ENCODE measurements at regions not wholly inside any gene's neighbourhood (a gene's known extent, or its start where the extent isn't known, plus 50 kb on each side); places are given as distances from the start of the nearest gene placed in this dataset.

- POLR2A ChIA-PET, result no interaction called here
- Mint-ChIP-seq H3K4me3 (no peak overlapping the region), H3K27ac (no peak overlapping the region), H3K36me3 (no peaks in the 10 kb centered on the region), H3K27me3 (no peaks in the 10 kb centered on the region), H3K9me3 (peaks cover 6% of the 10 kb centered on the region), H3K4me1 (no peaks in the 10 kb centered on the region)
- DNase-seq (no peak), ATAC-seq (ENCODE audit: low read depth) (no peak)
These were observed 565.7 kb upstream of the SMIM31 start for GRCh38 chr4:164188236-164188635.

DNA sequence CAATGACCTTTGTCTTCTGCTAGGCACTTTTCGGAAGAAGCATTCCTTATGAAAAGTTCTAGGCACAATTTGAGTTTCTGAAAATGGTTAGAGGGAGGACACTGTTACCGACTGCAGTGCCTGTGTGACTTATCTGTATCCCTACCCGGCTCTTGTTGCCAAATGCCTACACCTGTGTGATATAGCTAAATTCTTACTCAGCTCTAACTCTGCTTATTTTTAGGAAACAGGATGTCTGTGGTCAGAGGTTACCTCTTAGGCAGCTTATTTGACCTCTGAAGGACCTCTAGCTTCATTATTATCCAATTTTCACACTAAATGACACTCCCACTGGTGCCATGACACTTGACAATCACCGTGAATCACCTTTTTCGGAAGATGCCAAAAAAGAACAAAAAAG, 561.1 kb upstream of the SMIM31 start:
- no peak overlapping the region for H3K27ac Mint-ChIP-seq
- H3K36me3 Mint-ChIP-seq, result no peaks in the 10 kb centered on the region
- H3K9me3 Mint-ChIP-seq, result peaks cover 4% of the 10 kb centered on the region
- no peaks in the 10 kb centered on the region for H3K27me3 Mint-ChIP-seq
- no peak overlapping the region for H3K4me3 Mint-ChIP-seq
- no peak for DNase-seq
- ATAC-seq (ENCODE audit: low read depth), result no peak
- no peaks in the 10 kb centered on the region for H3K4me1 Mint-ChIP-seq
- POLR2A ChIA-PET, result no interaction called here

DNA sequence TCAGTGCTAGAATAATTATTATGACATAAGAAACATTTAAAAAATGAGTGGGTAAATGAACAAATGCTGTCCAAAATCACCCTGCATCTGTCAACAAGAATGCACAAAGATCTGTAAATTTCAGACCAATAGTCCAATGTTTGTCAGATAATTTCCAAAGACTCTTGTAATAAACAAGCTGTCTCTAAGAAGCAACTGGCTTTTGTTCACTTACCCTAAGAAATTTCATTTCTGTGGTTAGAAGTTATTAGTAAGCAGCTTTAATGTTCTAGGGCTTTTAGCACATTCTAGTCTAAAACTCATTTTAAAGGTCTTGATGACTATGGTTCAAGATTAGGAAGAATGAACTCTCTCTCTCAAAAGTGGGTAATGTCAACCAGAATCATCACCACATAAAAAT, 560.3 kb upstream of the SMIM31 start:
- Mint-ChIP-seq H3K27ac (no peak overlapping the region), H3K9me3 (peaks cover 4% of the 10 kb centered on the region), H3K27me3 (no peaks in the 10 kb centered on the region), H3K36me3 (no peaks in the 10 kb centered on the region), H3K4me3 (no peak overlapping the region), H3K4me1 (no peaks in the 10 kb centered on the region)
- ATAC-seq (ENCODE audit: low read depth), result no peak
- DNase-seq, result no peak
- POLR2A ChIA-PET, result no interaction called here

DNA sequence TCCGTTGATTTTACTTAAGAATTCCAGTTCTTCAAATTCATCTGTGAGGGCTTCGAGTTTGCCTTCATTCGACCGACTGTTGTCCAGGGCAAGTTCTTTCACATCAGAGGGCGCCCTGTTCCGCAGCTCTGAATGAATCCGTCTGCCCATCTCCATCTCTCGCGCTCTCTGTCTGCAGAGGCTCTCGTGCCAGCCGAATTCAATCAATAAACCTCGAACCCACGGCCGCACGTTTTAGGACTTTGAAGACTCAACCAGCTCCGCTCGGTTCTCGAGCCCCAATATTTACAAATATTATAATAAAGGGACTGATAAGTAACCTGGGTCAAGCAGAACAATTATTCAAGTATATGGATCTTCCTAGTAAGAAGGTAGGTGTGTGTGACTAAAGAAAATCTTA, 556.4 kb upstream of the SMIM31 start:
- ATAC-seq (ENCODE audit: low read depth), result no peak
- no peak overlapping the region for H3K27ac Mint-ChIP-seq
- no peaks in the 10 kb centered on the region for H3K9me3 Mint-ChIP-seq
- H3K4me1 Mint-ChIP-seq, result no peaks in the 10 kb centered on the region
- no peaks in the 10 kb centered on the region for H3K27me3 Mint-ChIP-seq
- DNase-seq, result no peak
- no peak overlapping the region for H3K4me3 Mint-ChIP-seq
- POLR2A ChIA-PET, result no interaction called here
- H3K36me3 Mint-ChIP-seq, result no peaks in the 10 kb centered on the region

GRCh38 chr4:164203476-164203875, 550.5 kb upstream of the SMIM31 start:
- no peaks in the 10 kb centered on the region for H3K27me3 Mint-ChIP-seq
- H3K9me3 Mint-ChIP-seq, result no peaks in the 10 kb centered on the region
- POLR2A ChIA-PET, result no interaction called here
- H3K36me3 Mint-ChIP-seq, result no peaks in the 10 kb centered on the region
- H3K4me1 Mint-ChIP-seq, result peaks cover 2% of the 10 kb centered on the region
- H3K4me3 Mint-ChIP-seq, result no peak overlapping the region
- ATAC-seq (ENCODE audit: low read depth) (no peak), DNase-seq (no peak)
- H3K27ac Mint-ChIP-seq, result no peak overlapping the region

DNA sequence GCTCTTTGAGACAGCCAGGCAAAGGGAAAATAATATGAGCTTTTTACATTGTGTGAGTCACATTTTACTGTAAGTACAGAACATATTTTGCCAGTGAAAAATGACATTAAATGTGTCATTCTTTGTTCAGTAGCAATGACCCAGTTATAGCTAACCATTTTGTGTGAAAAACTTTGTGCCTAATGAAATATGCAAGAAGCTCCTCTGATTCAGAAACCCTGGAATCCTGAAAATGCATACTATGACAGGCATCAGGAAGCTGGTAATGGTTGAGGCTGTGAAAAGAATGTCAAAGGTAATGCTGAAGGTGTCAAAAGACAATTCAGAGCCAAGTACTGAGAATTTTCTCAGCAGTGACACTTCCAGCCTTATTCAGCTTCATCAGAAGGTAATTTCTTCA, 549.5 kb upstream of the SMIM31 start:
- Mint-ChIP-seq H3K36me3 (no peaks in the 10 kb centered on the region), H3K27me3 (no peaks in the 10 kb centered on the region), H3K27ac (no peak overlapping the region), H3K9me3 (no peaks in the 10 kb centered on the region), H3K4me3 (no peak overlapping the region), H3K4me1 (peaks cover 2% of the 10 kb centered on the region)
- ATAC-seq (ENCODE audit: low read depth) (no peak), DNase-seq (no peak)
- POLR2A ChIA-PET, result no interaction called here

DNA sequence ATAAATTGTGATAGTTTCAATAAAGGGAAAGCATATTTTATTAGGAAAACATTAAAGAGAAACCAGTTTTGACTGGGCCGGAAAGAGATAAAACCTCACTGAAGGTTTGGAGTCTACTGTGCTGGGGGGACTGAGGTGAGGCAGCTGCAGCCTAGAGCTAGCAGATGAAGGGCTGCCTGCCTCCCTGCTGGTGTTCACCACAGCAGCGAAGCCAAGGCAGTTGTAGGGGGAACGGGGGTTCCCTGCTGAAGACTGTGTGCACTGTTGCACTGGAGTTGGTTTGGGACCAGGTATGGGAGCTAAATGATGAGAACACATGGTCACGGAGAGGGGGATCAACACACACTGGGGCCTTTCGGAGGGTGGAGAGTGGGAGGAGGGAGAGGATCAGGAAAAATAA, 546.5 kb upstream of the SMIM31 start:
- DNase-seq (no peak), ATAC-seq (ENCODE audit: low read depth) (no peak)
- Mint-ChIP-seq H3K36me3 (no peaks in the 10 kb centered on the region), H3K4me1 (peaks cover 2% of the 10 kb centered on the region), H3K4me3 (no peak overlapping the region), H3K27ac (no peak overlapping the region), H3K9me3 (no peaks in the 10 kb centered on the region), H3K27me3 (no peaks in the 10 kb centered on the region)
- POLR2A ChIA-PET, result no interaction called here

GRCh38 chr4:164210377-164210776, 543.6 kb upstream of the SMIM31 start:
- H3K27ac Mint-ChIP-seq, result no peak overlapping the region
- H3K4me3 Mint-ChIP-seq, result no peak overlapping the region
- no peaks in the 10 kb centered on the region for H3K27me3 Mint-ChIP-seq
- ATAC-seq (ENCODE audit: low read depth), result no peak
- POLR2A ChIA-PET, result no interaction called here
- H3K36me3 Mint-ChIP-seq, result no peaks in the 10 kb centered on the region
- H3K4me1 Mint-ChIP-seq, result peaks cover 2% of the 10 kb centered on the region
- no peaks in the 10 kb centered on the region for H3K9me3 Mint-ChIP-seq
- DNase-seq, result no peak

- DNase-seq (no peak), ATAC-seq (ENCODE audit: low read depth) (no peak)
- H3K27me3 Mint-ChIP-seq, result no peaks in the 10 kb centered on the region
- H3K27ac Mint-ChIP-seq, result no peak overlapping the region
- POLR2A ChIA-PET, result no interaction called here
- H3K4me3 Mint-ChIP-seq, result no peak overlapping the region
- no peaks in the 10 kb centered on the region for H3K36me3 Mint-ChIP-seq
- H3K4me1 Mint-ChIP-seq, result peaks cover 2% of the 10 kb centered on the region
- no peaks in the 10 kb centered on the region for H3K9me3 Mint-ChIP-seq
These were observed 541.8 kb upstream of the SMIM31 start for GRCh38 chr4:164212134-164212533.

- H3K9me3 Mint-ChIP-seq, result no peaks in the 10 kb centered on the region
- H3K36me3 Mint-ChIP-seq, result no peaks in the 10 kb centered on the region
- POLR2A ChIA-PET, result no interaction called here
- no peak overlapping the region for H3K4me3 Mint-ChIP-seq
- no peak overlapping the region for H3K27ac Mint-ChIP-seq
- DNase-seq, result no peak
- no peaks in the 10 kb centered on the region for H3K4me1 Mint-ChIP-seq
- no peak for ATAC-seq (ENCODE audit: low read depth)
- H3K27me3 Mint-ChIP-seq, result no peaks in the 10 kb centered on the region
These were observed 541.2 kb upstream of the SMIM31 start for GRCh38 chr4:164212714-164213113.

DNA sequence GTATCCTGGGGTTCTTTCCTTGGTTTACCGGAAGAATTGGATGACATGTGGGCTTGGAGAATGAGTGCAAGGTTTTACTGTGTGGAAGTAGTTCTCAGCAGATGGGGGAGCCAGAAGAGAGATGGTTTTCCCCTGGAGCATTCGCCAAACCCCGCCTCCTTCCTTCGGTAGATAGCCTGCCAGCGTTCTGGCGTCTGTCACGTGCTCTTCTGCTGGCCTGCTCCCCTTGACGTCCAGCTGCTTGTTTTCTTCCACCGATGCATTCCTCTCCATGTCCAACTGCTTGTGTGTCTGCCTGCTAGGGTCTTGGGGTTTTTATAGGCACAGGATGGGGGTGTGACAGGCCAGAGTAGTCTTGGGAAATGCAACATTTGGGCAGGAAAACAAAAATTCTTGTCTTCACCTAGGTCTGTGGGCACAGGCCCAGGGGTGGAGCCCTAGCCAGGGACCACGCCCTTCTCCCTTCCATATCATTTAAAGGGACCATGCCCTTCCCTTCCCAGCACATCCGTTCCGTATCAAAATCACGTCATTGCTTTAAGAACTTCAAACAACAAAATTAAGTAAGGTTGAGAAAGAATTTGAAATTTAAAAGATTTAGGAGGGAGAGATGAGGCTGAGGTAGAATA, 538.7 kb upstream of the SMIM31 start:
- H3K27ac Mint-ChIP-seq, result no peak overlapping the region
- POLR2A ChIA-PET, result no interaction called here

DNA sequence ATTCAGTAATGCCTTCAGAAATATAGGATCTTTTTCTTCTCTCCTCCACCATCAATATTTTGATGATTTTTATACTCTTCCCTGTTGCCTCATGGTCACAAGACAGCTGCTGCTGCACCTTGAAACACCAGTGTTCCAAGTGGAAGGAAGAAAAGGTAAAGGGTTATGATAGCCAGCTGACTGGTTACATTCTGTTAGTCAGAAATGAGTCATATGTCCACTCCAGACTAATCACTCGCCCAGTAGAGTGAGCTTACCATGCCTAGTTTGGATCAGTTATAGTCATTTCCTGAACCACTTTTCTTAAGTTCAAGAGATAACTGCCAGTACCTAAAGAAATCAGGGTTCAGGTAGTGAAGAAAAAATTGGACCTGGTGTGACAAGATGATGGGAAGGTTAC, 532.3 kb upstream of the SMIM31 start:
- Mint-ChIP-seq H3K27me3 (no peaks in the 10 kb centered on the region), H3K9me3 (no peaks in the 10 kb centered on the region), H3K27ac (no peak overlapping the region), H3K4me3 (no peak overlapping the region), H3K4me1 (no peaks in the 10 kb centered on the region), H3K36me3 (no peaks in the 10 kb centered on the region)
- no peak for ATAC-seq (ENCODE audit: low read depth)
- POLR2A ChIA-PET, result no interaction called here
- DNase-seq, result no peak

More for the DNA sequence above, 538.7 kb upstream of the SMIM31 start:
- H3K36me3 Mint-ChIP-seq, result no peaks in the 10 kb centered on the region
- H3K27me3 Mint-ChIP-seq, result no peaks in the 10 kb centered on the region
- ATAC-seq (ENCODE audit: low read depth) (no peak), DNase-seq (no peak)
- no peaks in the 10 kb centered on the region for H3K9me3 Mint-ChIP-seq
- no peak overlapping the region for H3K4me3 Mint-ChIP-seq
- no peaks in the 10 kb centered on the region for H3K4me1 Mint-ChIP-seq

GRCh38 chr4:164224871-164225270, 529.1 kb upstream of the SMIM31 start:
- DNase-seq (no peak), ATAC-seq (ENCODE audit: low read depth) (no peak)
- Mint-ChIP-seq H3K27me3 (no peaks in the 10 kb centered on the region), H3K4me3 (no peak overlapping the region), H3K36me3 (no peaks in the 10 kb centered on the region), H3K27ac (no peak overlapping the region), H3K9me3 (peaks cover 2% of the 10 kb centered on the region), H3K4me1 (no peaks in the 10 kb centered on the region)
- POLR2A ChIA-PET, result no interaction called here

- Mint-ChIP-seq H3K9me3 (peaks cover 2% of the 10 kb centered on the region), H3K4me1 (no peaks in the 10 kb centered on the region), H3K4me3 (no peak overlapping the region), H3K27ac (no peak overlapping the region), H3K27me3 (no peaks in the 10 kb centered on the region), H3K36me3 (no peaks in the 10 kb centered on the region)
- DNase-seq, result no peak
- POLR2A ChIA-PET, result no interaction called here
- no peak for ATAC-seq (ENCODE audit: low read depth)
These were observed 524.7 kb upstream of the SMIM31 start for GRCh38 chr4:164229255-164229654.

DNA sequence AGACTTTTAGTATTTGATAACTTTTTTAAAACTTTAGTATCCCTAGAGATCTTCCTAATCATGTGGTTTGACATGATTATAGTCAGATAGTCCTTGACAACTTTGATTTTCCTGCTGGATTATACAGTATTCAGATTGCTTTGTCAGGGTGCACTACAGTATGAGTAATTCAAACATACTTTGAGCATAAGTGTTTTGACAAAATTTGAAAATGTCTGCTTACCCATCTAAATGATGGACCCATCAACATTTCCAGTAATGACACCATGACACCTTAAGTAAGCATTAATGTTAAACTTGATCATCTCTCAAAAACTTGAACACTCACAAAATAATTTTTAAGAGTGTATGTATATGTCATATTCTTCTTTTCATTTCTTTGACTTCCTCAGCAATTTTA, 514.5 kb upstream of the SMIM31 start:
- Mint-ChIP-seq H3K4me3 (no peak overlapping the region), H3K4me1 (no peaks in the 10 kb centered on the region), H3K27me3 (no peaks in the 10 kb centered on the region), H3K36me3 (no peaks in the 10 kb centered on the region), H3K9me3 (no peaks in the 10 kb centered on the region), H3K27ac (no peak overlapping the region)
- DNase-seq, result no peak
- no peak for ATAC-seq (ENCODE audit: low read depth)
- POLR2A ChIA-PET, result no interaction called here
